H1 (cell line): ENCODE measurements at regions not wholly inside any gene's neighbourhood (a gene's known extent, or its start where the extent isn't known, plus 50 kb on each side); places are given as distances from the start of the nearest gene placed in this dataset.

Experiments
- CBX8 ChIP-seq: fragments of 300-800, 300-1000 bp; sonication (generic); IDR thresholded peaks from 2 replicates; pipeline ENCODE4 v1.7.1; 2016; ENCODE audit warnings: low read depth, low read length, borderline replicate concordance
- CEBPB ChIP-seq: IDR thresholded peaks from 2 replicates; pipeline ENCODE4 v1.6.1; 2012; ENCODE audit warnings: low read depth, low read length
- CTCF ChIP-seq, 3 experiments: IDR thresholded peaks; 1 replicate in 2 of 3; 2 replicates in 1 of 3; pipeline versions ENCODE4 v1.5.1 to v1.6.1; 2011; ENCODE audit warnings: low read length in 3 of 3, mild to moderate bottlenecking in 3 of 3, inconsistent platforms in 2 of 3, low read depth in 1 of 3, moderate library complexity in 1 of 3; ENCODE audit not compliant: insufficient read depth in 1 of 3; ENCODE audit errors: control extremely low read depth in 1 of 3
- EP300 ChIP-seq, 2 experiments: IDR thresholded peaks; 1 replicate in 1 of 2; 2 replicates in 1 of 2; pipeline ENCODE4 v1.6.1; 2011 to 2012; ENCODE audit warnings: low read depth in 2 of 2, low read length in 2 of 2, mild to moderate bottlenecking in 2 of 2, borderline replicate concordance in 1 of 2, inconsistent platforms in 1 of 2, moderate library complexity in 1 of 2
- EZH2 ChIP-seq: fragments of 200-600 bp; sonication (generic); IDR thresholded peaks from 2 replicates; pipeline ENCODE4 v1.7.1; 2012; ENCODE audit warnings: low read depth, mild to moderate bottlenecking, moderate library complexity, low read length, inconsistent platforms; ENCODE audit not compliant: severe bottlenecking
- MAFK ChIP-seq: IDR thresholded peaks from 2 replicates; pipeline ENCODE4 v1.6.1; 2012; ENCODE audit warnings: low read depth, mild to moderate bottlenecking, improper control_type of control experiment, low read length
- NANOG ChIP-seq: IDR thresholded peaks from 2 replicates; pipeline ENCODE4 v1.6.1; 2011; ENCODE audit warnings: low read length, low read depth, mild to moderate bottlenecking, inconsistent platforms; ENCODE audit not compliant: insufficient read depth, poor library complexity, severe bottlenecking
- NRF1 ChIP-seq: IDR thresholded peaks from 2 replicates; pipeline ENCODE4 v1.6.1; 2011; ENCODE audit warnings: mild to moderate bottlenecking, low read depth, low read length, improper control_type of control experiment
- POLR2A ChIP-seq, 2 experiments: IDR thresholded peaks; 1 replicate in 1 of 2; 2 replicates in 1 of 2; pipeline ENCODE4 v1.6.1; 2011; ENCODE audit warnings: low read depth in 2 of 2, low read length in 2 of 2, mild to moderate bottlenecking in 2 of 2; ENCODE audit errors: control extremely low read depth in 1 of 2
- POLR2AphosphoS5 ChIP-seq: IDR thresholded peaks from 2 replicates; pipeline ENCODE4 v1.6.1; 2011; ENCODE audit warnings: low read depth, low read length
- SP1 ChIP-seq: IDR thresholded peaks from 2 replicates; pipeline ENCODE4 v1.6.1; 2011; ENCODE audit warnings: low read depth, low read length
- TF ChIP-seq, protein P1 (sequence below): IDR thresholded peaks from 2 replicates; pipeline ENCODE4 v1.6.1; 2012; ENCODE audit warnings: inconsistent platforms

GRCh38 chr21:16159971-16160350, 430.2 kb downstream of the USP25 start:
- TF ChIP-seq CBX8 (no peak), NRF1 (no peak), POLR2A (IDR thresholded peaks at IDR 0.05; ENCODE audit: control extremely low read depth in 1 of 2, low read depth in 2 of 2, low read length in 2 of 2) (no peak), EP300 (IDR thresholded peaks at IDR 0.05; ENCODE audit: borderline replicate concordance in 1 of 2, low read depth in 2 of 2, low read length in 2 of 2) (no peak), POLR2AphosphoS5 (no peak), CTCF (IDR thresholded peaks at IDR 0.05; ENCODE audit: control extremely low read depth in 1 of 3, insufficient read depth in 1 of 3, low read depth in 1 of 3, low read length in 3 of 3) (no peak), SP1 (no peak), NANOG (no peak), CEBPB (no peak), MAFK (no peak), EZH2 (no peak)
- TF ChIP-seq, protein P1, sequence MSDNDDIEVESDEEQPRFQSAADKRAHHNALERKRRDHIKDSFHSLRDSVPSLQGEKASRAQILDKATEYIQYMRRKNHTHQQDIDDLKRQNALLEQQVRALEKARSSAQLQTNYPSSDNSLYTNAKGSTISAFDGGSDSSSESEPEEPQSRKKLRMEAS: no peak
